GM21360 (cell line): ENCODE measurements at regions not wholly inside any gene's neighbourhood (a gene's known extent, or its start where the extent isn't known, plus 50 kb on each side); places are given as distances from the start of the nearest gene placed in this dataset.

Experiments used
- ATAC-seq: cut with Tn5 transposase; IDR thresholded peaks from one replicate; pipeline ENCODE4 v1.9.1; 2021; ENCODE audit warnings: mild to moderate bottlenecking, moderate library complexity; ENCODE audit not compliant: unreplicated experiment

DNA sequence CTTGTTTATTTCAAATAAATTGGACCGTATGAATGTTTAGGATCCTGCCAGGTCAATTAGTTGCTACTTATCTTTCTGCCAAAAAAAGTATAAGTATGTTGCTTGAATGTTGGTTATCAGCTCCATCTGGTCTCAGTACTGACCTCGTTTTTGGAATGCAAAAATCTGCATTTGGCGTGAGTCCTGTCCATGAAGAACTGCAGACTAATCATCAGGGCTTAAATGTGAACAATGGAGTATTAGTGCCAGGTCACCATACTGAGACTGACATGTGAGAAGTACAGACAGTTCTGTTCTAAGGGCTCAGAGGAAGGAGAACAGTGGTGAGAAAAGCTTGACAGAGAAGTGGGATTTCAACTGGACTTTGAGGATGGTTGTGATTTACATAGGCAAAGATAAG is 393.1 kb upstream of the SLC14A2 start:
- ATAC-seq: no peak

DNA sequence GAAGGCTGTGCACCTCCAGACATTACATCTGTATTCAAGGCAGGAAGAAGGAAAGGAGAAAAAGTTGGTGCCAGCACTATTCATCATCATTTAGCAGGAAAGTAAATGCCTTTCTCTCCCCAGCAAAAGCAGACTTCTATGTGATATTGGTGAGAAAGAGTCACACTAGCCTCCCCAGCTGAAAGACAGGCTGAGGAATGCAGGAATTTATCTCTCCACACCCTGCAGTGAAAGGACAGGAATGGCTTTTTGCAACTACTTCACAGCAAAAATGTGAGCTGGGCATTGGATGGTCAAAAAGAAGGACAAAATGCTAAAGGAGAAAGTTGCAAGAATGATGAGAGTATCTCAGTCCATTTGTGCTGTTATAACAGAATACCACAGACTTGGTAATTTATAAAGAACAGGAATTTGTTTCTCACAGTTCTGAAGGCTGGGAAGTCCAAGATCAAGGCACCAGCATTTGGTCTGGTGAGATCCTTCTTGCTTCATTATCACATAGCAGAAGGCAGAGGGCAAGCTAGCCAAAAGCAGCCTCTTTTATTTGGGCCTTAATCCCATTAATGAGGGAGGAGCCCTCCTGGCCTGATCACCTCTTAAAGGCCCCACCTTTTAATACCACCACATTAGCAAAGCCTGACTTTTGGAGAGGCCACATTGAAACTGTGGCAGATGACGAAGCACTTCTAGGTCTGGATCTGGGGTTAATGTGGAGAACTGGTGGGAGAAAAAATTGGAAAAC is 388.1 kb upstream of the SLC14A2 start:
- ATAC-seq: no peak

DNA sequence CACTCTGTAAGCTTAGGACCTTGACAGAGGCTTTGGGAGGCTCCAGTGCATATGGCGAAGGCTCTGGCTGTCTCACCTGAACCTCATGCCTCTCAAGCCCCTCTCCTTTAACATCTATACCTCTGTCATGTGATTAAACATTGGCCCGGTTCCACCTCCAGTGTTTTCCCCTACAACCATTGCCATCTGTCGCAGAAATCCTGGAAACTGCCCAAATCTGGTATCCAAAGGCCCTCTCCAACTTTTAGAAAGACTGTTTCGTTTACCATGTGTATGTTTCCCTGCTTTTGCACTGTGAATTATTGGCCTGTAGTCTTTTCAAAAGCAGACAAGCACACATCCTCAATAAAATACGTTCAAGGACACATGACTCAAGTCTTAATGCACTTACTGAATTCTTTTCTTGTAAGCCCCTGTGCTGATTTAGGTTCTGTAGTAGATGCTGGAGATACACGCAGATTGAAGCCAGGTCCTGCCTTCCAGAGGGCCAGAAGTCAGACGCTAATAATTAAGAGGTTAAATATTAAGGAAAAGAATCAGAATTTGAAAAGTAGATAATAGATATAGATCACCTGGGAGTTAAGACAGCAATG is 386.4 kb upstream of the SLC14A2 start:
- ATAC-seq: no peak

DNA sequence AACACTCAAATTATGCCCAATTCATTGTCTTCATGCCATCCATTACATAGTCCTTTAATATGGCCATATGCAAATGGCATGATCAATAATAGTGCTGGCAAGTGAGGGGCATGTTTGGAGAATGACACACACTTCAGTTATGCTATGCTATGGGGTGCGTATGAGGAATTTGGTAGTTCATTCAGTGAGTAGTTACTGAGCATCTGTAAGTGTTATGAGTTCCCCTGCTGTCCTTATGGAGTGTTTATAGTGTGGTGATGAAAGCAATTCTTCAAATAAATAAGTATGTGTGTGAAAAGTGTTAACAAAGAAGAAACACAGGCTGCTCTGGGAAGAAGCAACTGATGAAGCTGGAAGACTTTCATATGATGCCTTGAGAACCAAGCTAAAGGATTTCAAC is 383.7 kb upstream of the SLC14A2 start:
- ATAC-seq: no peak

DNA sequence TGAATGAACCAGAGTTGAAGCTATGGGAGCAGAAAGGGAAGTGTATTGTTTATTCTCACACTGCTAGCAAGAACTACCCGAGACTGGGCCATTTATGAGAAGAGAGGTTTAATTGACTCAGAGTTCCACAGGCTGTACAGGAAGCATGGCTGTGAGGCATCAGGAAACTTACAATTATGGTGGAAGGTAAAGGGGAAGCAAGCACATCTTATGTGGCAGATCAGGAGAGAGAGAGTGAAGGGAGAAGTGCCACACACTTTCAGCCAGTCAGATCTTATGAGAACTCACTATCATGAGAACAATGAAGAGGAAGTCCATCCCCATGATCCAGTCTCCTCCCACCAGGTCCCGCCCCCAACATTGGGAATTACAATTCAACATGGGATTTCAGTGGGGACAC is 383.2 kb upstream of the SLC14A2 start:
- ATAC-seq: no peak

DNA sequence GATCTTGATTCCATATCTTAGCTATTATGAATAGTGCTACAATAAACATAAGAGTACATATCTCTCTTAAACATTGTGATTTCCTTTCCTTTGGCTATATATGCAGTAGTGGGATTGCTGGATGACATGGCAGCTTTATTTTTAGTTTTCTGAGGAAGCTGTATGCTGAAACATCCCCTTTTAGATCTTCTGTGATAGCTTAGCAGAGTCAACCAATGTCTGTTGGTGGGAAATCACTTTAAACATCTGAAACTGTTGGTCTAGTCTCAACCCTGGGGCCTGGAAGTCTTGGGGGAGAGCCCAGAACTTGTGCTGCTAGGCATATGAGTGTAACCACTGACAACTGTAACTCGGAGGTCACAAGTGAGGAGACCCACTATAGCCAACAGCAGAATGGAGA is 378.6 kb upstream of the SLC14A2 start:
- ATAC-seq: no peak

DNA sequence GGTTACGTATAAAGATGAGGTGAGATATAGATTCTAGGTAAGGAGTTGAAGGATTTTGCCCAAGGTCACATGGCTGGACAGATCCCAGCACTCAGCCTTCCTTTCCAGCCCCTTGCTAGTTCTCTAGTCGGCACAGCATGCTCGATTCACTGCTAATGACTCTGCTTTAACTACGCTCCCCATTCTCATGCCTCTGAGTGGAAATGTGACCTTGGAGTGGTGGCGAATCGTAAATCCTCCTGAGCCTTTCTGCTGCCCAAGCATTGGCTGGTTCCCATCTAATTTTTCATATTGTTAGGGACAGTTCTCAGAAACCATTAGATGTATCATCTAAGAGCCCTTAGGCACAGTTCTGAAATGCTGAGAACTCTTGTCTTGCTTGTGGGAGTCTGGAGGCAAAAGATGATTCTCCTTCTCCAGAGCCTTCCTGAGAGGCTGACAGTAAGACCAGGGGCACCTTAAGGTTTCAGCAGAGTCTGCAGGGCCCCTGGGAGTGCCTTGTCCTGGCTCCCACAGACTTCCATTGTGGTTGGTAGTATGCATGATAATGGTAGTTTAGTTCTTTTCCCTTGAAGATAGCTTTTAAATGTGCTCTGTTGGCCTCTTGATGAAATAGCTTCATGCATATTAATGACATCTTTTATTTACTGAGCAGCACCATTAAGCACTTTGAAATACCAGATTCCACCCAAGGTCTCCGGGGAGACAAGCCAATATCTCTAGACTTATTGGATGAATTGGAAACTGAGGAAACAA is 377.8 kb upstream of the SLC14A2 start:
- ATAC-seq: no peak

DNA sequence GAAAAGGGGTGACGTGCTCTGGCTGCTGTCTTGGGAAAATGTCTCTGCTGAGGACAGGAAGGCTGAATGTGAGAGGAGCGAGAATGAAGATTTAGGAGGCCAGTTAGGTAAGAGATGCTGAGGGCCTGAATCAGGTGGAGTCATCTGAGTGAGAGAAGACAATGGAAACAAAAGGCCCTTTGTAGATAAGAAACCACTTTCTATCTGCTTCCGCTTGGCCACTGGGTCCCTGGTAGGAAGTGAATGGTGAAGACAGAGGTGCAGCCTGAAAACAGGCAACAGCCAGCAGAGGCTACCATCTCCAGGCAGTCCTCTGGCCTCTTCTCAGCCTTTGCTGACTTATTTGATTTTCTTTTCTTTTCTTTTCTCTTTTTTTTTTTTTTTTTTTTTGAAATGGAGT is 374.0 kb upstream of the SLC14A2 start:
- no peak for ATAC-seq

DNA sequence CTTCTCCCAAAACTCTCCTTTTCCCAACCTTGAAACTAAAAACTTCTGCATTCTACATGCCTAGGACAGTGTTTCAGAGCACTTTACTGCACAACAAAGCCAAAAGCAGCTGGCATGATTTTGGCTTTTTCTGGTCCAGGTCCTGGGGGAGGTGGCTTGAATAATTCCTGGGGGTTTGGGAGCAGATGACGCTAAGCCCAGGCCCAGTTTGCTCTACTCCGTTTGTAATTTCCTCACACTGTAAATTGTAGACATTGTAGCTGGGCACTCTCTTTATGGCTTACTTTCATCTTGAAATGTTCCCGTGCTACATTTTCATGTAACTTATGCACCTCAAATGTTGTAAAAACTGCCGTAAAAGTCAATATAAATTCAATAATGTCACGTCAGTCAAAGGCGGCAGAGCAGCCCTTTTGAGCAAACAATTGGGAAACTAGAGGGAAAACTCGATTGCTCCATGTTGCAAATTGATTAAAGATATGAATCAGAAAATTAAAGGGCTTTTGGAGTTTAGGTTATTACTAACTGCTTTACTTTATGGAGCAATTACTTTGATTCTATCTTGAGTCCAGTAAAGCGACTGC is 373.2 kb upstream of the SLC14A2 start:
- no peak for ATAC-seq

DNA sequence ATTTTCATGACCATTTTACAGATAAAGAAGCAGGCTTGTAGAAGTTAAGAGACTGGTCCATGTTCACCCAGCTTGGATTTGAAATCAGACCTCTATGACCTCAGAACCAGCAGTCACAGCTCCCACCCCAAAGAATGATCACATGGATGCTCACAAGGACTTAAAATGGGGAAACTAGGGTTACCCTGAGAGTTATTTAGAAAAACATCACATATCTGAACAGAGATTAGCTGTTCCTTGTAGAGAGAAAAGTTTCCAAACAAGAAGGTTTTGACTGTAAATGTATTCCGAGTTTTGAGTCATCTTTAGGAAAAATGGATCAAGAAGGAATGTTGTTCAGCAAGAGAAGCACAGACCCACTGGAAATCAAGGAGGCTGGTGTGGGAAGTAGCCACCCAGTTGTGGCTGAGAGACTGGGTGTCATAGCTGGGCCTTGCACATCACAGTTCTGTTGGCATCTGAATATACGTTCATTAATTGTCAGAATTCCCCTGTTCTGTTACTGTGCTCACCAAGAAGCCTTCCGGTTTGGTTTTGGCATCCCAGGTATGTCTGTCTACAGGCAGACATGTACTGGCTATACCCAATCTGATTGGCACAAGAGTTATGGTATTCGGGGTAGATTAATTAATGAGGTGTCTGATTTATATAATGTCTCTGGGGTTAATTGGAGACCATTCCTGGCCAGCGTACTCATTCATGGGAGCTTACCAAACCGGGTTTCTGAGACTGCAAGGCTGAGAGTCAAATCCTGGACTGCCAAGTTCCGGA is 371.8 kb upstream of the SLC14A2 start:
- no peak for ATAC-seq

DNA sequence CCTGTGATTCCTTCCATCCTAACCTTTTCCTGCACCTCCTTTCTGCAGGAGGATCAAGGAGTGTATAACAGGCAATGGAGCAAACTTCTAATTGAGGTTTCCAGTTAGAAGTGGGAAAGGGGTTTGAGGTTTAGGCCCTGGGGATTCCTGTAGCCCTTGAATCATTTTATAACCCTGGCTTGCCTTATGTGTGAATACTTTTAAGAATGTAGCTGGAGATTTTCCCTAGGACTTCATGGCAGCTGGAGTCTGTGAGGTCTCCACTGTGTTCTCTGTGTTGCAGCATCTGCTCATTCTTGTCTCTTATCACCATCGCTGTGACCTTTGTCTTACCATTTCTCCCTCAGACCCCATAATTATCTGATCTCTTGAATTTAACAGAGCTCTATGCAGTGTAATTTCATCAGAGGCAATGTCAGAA is 370.2 kb upstream of the SLC14A2 start:
- ATAC-seq: no peak

DNA sequence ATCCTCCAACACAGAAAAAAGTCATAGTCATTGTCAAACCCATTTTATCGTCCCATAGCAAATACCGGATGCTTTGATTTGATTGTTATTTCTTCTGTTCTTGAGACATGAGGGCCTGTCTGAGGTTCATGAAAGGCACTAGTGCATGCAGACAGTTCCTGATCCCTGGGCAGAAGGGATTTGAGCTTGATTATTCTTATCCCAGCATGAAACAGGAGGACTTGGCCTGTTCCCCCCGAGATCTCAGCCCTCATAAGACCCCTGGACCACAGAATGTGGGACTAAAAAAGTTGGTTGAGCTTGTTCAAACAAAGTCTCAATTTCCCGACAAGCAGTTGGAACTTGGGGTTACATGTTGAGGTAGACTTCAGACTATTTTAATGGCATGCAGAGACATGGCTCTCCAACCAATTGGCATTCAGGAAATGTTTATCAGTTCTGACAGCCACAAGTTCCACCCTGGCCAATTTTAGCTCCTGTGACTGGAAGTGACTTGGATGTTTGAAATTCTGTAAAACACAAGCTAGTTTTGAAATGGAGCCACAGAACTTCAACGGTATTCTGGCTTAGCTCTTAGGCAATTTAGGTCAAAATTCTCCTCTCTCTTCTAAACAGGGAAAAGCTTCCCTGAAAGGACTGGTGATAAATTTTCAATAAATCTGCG is 366.9 kb upstream of the SLC14A2 start:
- no peak for ATAC-seq

DNA sequence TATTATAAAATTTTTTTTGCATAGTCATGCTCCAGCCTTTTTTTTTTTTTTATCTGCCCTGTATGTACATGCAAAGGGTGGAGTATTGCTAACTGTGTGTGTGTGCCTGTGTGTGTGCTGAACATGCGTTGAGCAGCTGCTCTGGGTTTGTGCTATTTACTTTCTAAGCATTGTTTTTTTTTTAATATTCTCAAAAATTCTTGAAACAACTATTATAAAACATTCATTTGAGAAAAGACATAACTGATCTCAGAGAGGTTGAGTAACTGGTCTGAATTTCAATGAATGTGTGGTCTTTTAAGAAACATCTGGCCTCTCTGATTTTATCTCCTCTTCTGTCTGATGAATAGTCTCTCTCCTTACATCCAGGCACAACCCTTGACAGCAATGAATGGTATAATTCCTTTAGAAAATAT is 366.0 kb upstream of the SLC14A2 start:
- no peak for ATAC-seq

DNA sequence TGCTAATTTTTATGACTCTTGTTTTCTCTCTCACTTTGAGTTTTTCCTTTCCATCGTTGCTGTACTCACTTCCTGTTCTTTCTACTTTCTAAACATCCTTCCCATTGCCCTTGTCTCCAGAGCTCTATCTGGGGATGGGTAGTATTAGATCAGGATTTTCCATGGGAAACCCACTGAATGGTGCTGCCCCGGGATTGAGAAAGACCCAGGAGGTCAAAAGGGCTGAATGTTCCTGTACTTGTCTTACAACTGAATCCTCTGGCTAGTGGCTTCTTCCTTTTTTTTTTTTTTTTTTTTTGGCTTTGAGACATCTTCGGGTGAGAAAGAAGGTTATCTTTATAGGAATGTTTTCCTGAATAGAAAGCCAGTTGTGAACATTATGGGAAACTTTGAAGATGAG is 364.8 kb upstream of the SLC14A2 start:
- ATAC-seq: no peak

DNA sequence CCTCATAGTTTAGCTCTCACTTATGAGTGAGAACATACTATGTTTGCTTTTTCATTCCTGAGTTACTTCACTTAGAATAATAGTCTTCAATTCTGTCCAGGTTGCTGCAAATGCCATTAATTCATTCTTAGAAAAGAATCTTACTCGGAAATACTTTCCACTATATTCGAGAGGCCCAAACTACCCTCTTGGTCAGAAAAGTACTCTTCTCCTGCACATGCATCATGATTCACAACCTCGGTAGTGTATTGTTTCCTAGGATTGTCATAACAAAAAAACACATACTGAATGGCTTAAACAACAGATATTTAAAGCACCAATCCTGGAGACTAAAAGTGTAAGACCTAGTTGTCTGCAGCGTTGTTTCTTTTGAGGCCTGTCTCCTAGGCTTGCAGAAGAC is 364.0 kb upstream of the SLC14A2 start:
- ATAC-seq: no peak

DNA sequence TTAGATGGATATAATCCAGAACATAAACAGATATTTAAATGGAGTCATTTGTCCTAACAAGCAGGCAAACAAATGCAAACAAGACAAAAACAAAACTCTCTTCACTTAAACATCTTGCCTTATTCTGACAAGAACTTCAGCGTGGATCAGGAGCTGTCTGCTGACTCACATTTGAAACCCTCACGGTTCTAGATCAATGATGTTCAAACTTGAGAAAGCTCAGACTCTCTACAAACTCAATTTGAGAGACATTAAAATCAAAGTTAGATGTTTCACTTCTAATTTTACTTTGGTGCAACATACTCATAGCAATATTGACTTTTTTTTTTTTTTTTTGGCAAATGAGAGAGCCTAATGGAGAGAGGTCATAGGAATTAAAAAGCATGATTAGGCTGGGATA is 362.8 kb upstream of the SLC14A2 start:
- ATAC-seq: no peak

DNA sequence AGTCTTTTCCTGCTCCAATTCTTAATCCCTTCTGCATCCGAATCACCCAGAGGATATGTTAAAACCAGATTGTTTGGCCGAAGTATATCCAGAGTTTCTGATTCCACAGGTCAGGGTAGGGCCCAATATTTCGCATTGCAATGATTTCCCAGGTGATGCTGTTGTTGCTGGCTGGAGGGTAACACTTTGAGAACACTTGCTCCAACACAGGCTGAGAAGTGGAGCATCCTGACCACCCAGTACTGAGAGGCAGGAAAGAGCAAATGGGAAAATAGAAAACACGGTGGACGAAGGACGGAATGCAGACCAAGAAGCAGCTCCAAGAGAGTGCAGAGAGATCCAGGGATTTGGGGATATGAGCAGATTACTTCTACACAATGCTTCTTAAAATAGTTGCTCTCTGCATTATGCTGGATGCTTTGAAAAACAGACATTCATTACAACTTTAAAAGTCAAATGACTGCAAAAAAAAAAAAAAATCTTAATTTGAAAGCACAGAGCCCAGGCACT is 362.2 kb upstream of the SLC14A2 start:
- ATAC-seq: no peak

DNA sequence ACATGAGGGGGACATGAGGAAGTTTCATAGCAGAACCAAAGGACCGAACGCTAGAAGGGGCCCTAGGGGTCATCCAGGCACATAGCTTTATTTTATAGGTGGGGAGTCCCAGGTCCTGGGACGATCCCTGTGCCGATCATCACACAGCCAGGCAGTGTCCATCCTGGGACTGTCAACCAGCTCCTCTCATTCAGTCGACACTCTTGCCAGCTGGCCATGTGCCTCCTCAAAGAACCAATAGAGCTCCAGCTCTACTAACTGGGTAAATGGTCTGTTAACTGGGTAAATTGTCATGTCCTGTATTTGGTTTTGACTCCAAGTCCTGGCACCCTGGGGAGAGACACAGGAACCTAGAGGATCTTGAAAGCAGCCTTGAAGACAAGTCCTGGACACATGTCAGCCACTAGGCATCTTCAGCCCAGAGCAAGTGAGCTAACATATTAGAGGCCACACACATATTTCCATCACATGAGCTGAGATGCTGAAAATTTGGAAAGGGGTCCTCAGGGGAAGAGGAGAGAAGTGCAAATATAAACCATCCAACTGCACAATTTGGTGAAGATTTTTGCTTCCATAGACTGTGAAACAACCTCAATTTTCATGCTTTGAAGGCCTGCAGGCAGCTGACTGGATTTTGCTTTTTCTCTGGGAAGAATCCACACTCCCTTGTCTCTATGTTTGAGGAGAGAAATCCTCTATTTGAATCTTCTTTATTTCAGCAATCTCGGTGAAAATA is 361.1 kb upstream of the SLC14A2 start:
- ATAC-seq: no peak

DNA sequence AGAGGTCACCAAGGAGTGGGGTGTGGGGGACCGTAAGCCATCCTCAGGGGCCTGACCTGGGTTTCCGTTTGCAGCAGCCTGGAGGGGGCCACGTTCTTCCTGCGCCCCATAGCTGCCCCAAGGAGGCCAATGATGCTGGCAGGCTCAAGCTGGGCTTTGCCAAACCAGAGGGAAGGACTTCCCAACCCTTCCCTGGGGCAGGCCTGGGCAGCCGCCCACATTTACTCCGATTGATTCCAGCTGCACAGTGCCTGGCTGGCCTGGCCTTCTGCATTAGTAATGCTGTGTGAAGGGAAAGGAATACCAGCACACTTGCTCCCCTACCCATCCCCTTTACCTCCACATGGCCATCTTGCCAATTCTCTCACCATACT is 360.6 kb upstream of the SLC14A2 start:
- no peak for ATAC-seq
